Stimulated activated CD4-positive, alpha-beta T cell treated with anti-CD3 and anti-CD28 coated beads, Interleukin-15, amount 100 ng/mL, for 24 hours (primary cell): ENCODE measurements at regions not wholly inside any gene's neighbourhood (a gene's known extent, or its start where the extent isn't known, plus 50 kb on each side); places are given as distances from the start of the nearest gene placed in this dataset.

Experiments
- DNase-seq: peaks from one replicate; pipeline ENCODE4 v3.0.0-alpha.2; 2020

DNA sequence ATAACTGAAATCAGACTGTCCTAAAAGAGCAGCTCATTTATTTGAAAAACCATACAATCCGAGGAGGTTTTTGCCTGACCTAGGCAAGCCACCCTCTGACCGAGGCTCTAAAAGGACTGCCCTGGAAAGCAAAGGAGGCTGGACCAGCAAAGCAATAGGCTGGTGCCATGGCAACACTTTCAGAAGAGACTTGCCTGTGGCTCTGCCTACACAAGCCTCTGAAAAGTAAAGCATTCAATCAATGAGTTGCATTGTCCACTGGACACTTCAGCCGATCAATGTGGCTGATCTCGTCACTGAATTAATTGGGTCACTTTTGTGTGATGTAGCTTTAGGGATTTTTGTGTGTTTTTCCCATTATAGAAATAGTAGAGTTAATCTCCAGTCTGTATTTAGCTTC lies 99.1 kb upstream of the SEMA6D start:
- no peak for DNase-seq

DNA sequence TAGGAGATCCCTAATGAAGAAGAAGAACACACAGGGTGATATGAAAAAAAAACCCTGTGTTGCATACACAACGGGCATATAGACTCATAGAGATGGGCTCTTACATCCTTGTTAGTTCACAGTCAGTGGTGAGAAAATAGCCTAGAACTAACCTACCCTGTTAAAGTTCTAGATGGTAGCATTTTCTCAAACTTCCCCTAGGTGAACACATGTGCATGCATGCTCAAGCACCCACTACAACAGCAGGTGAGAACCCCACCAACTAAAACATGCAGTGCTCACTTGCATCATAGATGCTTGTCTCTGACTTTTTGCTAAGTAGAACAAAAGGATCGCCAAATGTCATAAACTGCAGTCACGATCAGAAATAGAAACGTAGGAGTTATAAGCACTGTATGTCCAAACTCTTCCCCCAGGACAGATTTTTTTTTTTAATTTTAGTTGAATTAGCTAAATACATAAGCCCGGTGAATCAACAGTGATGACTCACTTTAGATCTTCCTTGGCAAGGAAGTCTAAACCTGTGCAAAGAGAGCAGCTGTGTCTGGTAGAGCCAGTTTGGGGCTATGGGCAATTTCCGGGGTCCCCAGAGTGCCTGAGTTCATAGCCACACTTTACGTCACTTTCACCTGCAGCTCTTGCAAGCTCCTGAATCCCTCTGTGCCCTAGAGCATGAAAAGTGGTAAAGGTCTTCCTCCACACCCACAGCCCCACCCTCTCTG lies 96.2 kb upstream of the SEMA6D start:
- DNase-seq = no peak

DNA sequence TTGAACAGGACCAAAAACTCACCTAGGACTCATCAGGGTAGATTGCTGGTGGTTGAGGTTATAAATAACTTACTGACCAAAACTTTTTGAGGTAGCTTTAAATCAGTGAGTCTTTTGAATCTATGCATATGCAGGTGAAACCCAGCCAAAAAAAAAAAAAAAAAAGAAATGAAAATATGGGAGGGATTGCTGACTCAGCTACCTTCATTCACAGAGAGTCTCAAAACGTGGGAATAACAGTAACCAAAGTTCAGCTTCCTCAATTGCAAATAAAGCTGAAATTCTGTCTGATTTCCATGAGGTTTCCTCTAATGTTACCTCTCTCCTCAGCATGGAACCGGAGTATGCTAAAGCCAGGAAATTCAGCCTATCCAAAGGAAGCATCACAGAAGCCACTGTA lies 95.2 kb upstream of the SEMA6D start:
- no peak for DNase-seq

GRCh38 chr15:47624503-47624902 lies 92.8 kb upstream of the SEMA6D start:
- no peak for DNase-seq

- DNase-seq = no peak
Measured at GRCh38 chr15:47639042-47639441, 78.3 kb upstream of the SEMA6D start.

- no peak for DNase-seq
Measured at GRCh38 chr15:47640079-47640478, 77.2 kb upstream of the SEMA6D start.

DNA sequence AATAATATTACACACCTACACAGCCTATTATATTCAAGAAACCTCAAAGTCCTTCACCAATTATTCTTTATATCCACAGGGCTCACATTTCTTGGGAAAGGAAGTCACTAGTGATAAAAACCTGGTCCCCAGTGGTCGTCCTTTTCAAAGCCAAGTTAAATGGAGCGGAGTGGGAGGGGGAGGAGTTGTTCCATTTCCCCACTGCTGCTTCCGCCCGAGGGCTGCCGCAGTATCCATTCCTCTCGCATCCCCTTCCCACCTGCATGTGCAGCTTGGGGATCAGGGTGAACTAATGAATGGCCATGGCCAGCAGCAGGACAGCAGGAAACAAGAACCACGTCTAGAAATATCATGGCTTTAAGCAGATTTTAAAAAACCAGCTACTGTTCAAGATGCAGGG lies 76.4 kb upstream of the SEMA6D start:
- no peak for DNase-seq

DNA sequence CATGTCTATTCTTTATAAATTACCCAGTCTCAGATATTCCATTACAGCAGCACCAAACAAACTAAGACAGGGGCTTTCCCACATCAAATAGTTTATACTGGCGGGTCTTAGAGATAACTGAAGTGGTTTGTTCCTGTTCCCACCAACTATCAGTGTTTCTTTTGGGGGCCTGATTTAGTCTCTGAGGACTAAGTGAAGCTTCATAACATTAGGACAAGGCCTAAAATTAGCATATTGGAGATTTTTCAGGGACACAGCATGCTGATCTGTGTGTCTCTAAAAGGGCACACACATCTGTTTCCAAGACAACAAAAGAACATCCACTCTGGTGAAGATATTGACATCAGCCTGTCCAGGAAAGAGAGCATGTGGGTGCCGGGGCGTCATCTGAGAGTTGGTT lies 72.6 kb upstream of the SEMA6D start:
- no peak for DNase-seq

DNA sequence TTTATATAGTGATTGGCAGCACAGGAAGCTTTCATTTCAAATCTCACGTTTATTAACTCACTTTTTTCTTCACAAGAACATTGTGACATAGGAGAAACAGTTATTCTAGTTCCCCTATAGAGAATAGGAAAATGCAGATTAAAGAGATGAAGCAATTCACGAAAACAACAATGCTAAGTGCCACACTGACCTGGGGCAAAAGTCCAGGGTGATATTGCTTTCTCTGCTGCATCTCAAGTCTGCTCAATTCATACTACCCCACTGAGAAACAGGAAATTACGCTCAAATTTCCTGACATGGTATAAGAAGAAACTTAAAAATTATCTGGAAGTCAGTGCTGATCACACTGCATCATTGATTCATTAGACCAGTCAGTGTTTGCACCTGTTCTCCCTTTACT lies 66.7 kb upstream of the SEMA6D start:
- DNase-seq = no peak

GRCh38 chr15:47652328-47652727 lies 65.0 kb upstream of the SEMA6D start:
- no peak for DNase-seq

DNA sequence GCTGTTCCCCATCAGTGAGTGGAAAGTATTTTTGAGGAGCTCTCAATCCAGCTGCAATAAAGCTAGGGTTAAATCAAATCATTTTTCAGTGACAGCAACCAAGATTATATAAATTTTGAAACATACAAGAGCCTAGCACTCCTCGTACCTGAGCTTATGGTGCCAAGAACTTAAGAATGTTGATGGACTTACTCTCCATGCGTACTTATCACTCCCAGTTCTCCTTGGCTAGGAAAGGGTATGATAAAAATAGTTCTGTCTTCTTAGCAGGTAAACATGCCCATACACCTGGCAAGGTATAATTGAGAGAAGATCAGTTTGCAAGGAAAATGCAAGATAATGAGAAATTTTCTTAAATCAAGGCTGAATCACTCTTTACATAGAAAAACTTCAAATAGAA lies 64.5 kb upstream of the SEMA6D start:
- DNase-seq = no peak

DNA sequence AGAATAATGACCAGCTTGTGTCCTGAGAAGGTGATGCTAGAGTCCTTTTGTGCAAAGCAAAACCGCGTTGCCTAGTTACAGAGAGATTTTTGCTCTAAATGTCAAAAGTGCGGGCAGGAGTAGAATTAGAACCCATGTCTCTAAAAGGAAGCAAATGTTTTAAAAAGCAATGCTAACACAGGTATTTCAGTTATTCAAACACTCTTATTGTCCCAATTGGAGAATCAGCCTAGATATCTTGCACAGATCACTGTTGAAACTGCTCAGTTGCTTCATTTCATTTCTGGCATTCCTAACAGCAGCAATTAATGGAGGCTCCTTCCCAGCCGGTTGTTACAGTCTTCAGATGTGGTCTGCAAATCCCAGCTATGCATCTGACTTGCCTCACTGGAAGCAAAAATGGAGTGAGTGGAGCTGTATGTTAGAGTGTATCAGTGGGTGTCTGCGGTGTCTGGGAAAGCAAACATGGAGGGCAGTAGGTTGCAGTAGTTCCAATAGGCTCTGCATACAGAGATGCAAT lies 55.6 kb upstream of the SEMA6D start:
- no peak for DNase-seq

- DNase-seq = no peak
Measured at GRCh38 chr15:47663101-47663500, 54.2 kb upstream of the SEMA6D start.
